HCT116 (cell line): ENCODE measurements at regions not wholly inside any gene's neighbourhood (a gene's known extent, or its start where the extent isn't known, plus 50 kb on each side); places are given as distances from the start of the nearest gene placed in this dataset.
"Not testable (repeated sequence)": the region's sequence is repeated elsewhere in the genome, so short reads cannot be mapped to it uniquely, and the experiment has no call there.

ENCODE experiments used
- ATF3 ChIP-seq: IDR thresholded peaks from 2 replicates; pipeline ENCODE4 v1.6.1; 2012
- CTCF ChIP-seq, 3 experiments: fragments of 200-600 bp in 1 of 3; sonication (generic) in 1 of 3; IDR thresholded peaks in 2 of 3; conservative IDR thresholded peaks in 1 of 3; 2 replicates each; pipeline ENCODE4 v1.5.1; 2012 to 2017; ENCODE audit warnings: low read depth in 2 of 3, low read length in 2 of 3, antibody characterized with exemption in 1 of 3, borderline replicate concordance in 1 of 3, control low read depth in 1 of 3, mild to moderate bottlenecking in 1 of 3, mixed read lengths in 1 of 3, mixed run types in 1 of 3, moderate library complexity in 1 of 3; ENCODE audit not compliant: insufficient read depth in 1 of 3
- RAD21 ChIP-seq: IDR thresholded peaks from 2 replicates; pipeline ENCODE4 v1.6.1; 2012; ENCODE audit warnings: low read depth, mild to moderate bottlenecking
- REST ChIP-seq: IDR thresholded peaks from 2 replicates; pipeline ENCODE4 v1.6.1; 2012; ENCODE audit warnings: low read depth
- TCF7L2 ChIP-seq: IDR thresholded peaks from 2 replicates; pipeline ENCODE4 v1.7.0; 2011; ENCODE audit warnings: borderline replicate concordance, inconsistent platforms; ENCODE audit not compliant: insufficient read depth, insufficient read length; ENCODE audit errors: extremely low read depth

- TF ChIP-seq REST; ATF3; TCF7L2; RAD21; CTCF (IDR thresholded peaks at IDR 0.05 in 2 of 3, conservative IDR thresholded peaks at IDR 0.05 in 1 of 3; ENCODE audit: borderline replicate concordance in 1 of 3, insufficient read depth in 1 of 3, low read depth in 2 of 3, low read length in 2 of 3): not testable (repeated sequence)
These were observed 95.8 kb downstream of the DEFB131A start for GRCh38 chr4:9539939-9540520.
